ENCODE measurements at regions not wholly inside any gene's neighbourhood (a gene's known extent, or its start where the extent isn't known, plus 50 kb on each side); places are given as distances from the start of the nearest gene placed in this dataset.

DNA sequence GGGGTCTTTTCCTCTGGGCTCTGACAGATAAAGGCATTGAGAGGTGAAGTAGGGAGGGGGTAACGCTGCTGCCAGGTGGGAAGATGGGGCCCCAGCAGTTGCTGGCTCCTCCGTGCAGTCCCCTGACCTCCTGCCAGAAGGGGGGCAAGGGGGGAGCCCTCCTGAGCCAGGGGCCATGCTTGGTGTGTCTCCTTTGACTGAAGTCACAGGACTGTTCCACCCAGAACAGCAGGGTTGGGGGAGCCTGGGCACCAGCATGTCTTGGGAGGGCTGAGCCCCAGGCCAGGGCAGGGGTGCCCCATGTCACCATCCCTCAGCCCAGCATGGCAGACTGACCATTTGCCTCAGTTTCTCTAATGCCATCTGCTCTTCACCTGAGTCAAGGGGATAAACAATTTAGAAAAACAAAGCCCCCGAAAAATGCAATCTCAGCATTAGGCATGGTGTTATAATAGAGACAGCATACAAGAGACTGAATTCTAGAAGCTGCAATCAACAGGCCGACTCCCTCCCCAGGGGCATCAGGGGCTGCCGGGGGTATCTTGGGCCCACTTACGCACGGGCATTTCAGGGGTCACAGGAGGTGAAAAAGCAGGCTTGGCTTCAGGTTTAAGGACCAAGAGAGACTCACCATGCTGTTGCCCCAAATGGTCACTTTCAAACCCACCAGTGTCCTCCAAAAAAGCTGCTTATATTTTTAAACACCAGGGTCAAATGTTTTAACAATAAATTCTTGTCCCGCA, 108.6 kb upstream of the GPR26 start:
- no peak overlapping the region for H3K4me3 ChIP-seq (ENCODE audit: low read length)
- Mint-ChIP-seq H3K27ac (no peak overlapping the region), H3K36me3 (no peaks in the 10 kb centered on the region), H3K27me3 (peaks cover 2 to 25% (median 20%) of the 10 kb centered on the region in 5 donors), H3K9me3 (no peaks in the 10 kb centered on the region), H3K4me1 (peaks cover 0 to 6% (median 0%) of the 10 kb centered on the region in 7 donors), H3K4me3 (no peak overlapping the region)
- DNase-seq (no peak), ATAC-seq (no peak)
- no peaks in the 10 kb centered on the region for H3K36me3 ChIP-seq (ENCODE audit: control insufficient read depth in 2 of 3, insufficient read depth in 3 of 3, low read length in 3 of 3)
- CTCF ChIA-PET = interaction anchor here (0.7 to 1.7 kb wide), 4 partner anchors 256 to 514 kb away, joined by 4 to 10 read pairs (median 4); no protein-coding TSS in a partner anchor
- POLR2A ChIA-PET = interaction anchor here (0.7 kb wide), 1 partner anchor 426 kb away, joined by 3 read pairs; no protein-coding TSS in a partner anchor
- H3K4me1 ChIP-seq (ENCODE audit: control insufficient read depth in 2 of 2, insufficient read depth in 2 of 2, low read length in 2 of 2) = no peaks in the 10 kb centered on the region
- H3K27ac ChIP-seq (ENCODE audit: low read depth, low read length) = no peak overlapping the region
- no peaks in the 10 kb centered on the region for H3K9me3 ChIP-seq (ENCODE audit: control insufficient read depth in 2 of 3, low read length in 3 of 3)
- H3K27me3 ChIP-seq (ENCODE audit: control insufficient read depth in 2 of 2, insufficient read depth in 2 of 2, low read length in 2 of 2) = no peaks in the 10 kb centered on the region
- intact Hi-C loops (cut with micrococcal nuclease) = loop anchor here (2.0 to 5.0 kb wide), 3 partner anchors 855 to 991 kb away; no protein-coding TSS in a partner anchor

DNA sequence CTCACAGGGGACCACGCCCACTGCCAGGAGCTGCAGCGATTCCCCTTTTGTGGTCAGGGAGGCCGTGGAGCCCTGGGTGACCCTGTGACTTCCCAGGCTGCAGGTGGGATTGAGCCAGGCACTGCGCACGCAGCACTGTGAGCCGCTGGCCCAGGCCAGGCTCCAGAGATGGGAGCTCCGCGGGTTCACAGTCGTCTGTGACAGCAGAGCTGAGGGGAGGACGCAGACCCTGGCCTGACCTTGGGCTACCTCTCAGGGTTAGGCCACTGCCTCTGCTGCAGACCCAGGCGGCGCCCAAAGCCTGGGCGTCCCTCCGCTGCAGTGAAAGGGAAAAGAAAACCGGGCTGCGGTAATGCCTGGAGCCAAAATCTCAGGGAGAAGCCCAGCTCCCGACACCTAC, 107.5 kb upstream of the GPR26 start:
- H3K9me3 Mint-ChIP-seq = no peaks in the 10 kb centered on the region
- POLR2A ChIA-PET = no interaction called here
- H3K27me3 Mint-ChIP-seq = peaks cover 3 to 25% (median 20%) of the 10 kb centered on the region in 5 donors
- H3K27ac Mint-ChIP-seq = no peak overlapping the region
- no peaks in the 10 kb centered on the region for H3K36me3 ChIP-seq (ENCODE audit: control insufficient read depth in 2 of 3, insufficient read depth in 3 of 3, low read length in 3 of 3)
- CTCF ChIA-PET = interaction anchor here (0.6 to 1.7 kb wide), 5 partner anchors 42 to 517 kb away, joined by 3 to 10 read pairs (median 3); no protein-coding TSS in a partner anchor
- H3K4me1 ChIP-seq (ENCODE audit: control insufficient read depth in 2 of 2, insufficient read depth in 2 of 2, low read length in 2 of 2) = no peaks in the 10 kb centered on the region
- ATAC-seq = no peak
- H3K36me3 Mint-ChIP-seq = no peaks in the 10 kb centered on the region
- peaks cover 0 to 6% (median 0%) of the 10 kb centered on the region in 7 donors for H3K4me1 Mint-ChIP-seq
- H3K9me3 ChIP-seq (ENCODE audit: control insufficient read depth in 2 of 3, low read length in 3 of 3) = no peaks in the 10 kb centered on the region
- H3K27me3 ChIP-seq (ENCODE audit: control insufficient read depth in 2 of 2, insufficient read depth in 2 of 2, low read length in 2 of 2) = no peaks in the 10 kb centered on the region
- no peak overlapping the region for H3K27ac ChIP-seq (ENCODE audit: low read depth, low read length)
- no peak for DNase-seq
- H3K4me3 ChIP-seq (ENCODE audit: low read length) = no peak overlapping the region
- intact Hi-C loops (cut with micrococcal nuclease) = loop anchor here (1.0 to 5.0 kb wide), 6 partner anchors 425 to 992 kb away; no protein-coding TSS in a partner anchor
- no peak overlapping the region for H3K4me3 Mint-ChIP-seq

DNA sequence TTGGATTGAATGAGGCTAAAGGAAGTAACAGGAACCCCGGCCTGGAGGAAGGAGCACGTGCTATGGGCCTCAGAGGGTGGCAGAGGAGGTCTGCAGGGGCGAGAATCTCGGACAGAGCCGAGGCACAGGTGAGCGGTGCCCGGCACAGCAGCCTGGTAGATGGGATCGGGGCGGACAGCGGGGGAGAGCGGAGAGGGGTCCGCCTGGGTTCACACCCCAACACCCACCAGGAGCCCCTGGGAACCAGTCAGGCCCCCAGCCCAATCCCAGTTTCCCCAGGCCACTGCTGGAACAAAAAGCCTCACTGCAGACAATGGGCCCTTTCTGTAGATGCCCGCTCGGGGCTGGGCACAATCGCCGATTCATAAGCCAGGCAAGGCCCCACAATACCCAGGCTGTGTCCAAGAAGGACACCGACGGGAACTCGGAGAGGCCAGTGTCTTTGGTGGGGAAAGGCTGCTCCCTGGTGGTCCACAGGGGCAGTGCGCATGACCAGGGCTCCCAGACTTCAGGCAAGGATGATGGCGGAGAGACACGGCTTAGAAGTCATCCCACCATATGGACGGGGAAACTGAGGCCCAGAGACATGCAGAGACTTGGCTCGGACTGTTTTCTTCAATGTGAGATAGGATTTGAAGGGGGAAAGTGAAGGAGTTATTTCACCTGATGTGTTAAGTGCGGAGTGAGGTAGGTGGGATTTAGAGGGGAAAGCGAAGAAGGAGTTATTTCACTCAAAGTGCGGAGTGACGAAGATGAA, 106.9 kb upstream of the GPR26 start:
- intact Hi-C loops (cut with micrococcal nuclease) = loop anchor here (1.0 to 5.0 kb wide), 6 partner anchors 426 to 992 kb away; no protein-coding TSS in a partner anchor
- H3K27me3 ChIP-seq (ENCODE audit: control insufficient read depth in 2 of 2, insufficient read depth in 2 of 2, low read length in 2 of 2) = no peaks in the 10 kb centered on the region

DNA sequence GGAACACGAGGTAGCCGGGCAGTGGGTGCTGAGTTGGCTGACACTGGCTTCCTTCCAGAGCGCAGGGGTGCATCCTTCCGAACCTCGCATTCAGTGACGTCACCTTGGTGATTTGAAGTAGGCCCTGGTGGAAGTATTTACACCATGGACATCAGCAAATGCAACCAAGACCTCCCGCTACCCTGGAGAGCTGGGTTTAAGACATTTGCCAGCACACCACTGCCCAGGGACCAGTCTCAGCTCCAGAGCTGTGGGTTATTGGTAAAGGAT, 106.4 kb upstream of the GPR26 start:
- peaks cover 3 to 22% (median 20%) of the 10 kb centered on the region in 5 donors for H3K27me3 Mint-ChIP-seq
- POLR2A ChIA-PET = no interaction called here
- H3K36me3 Mint-ChIP-seq = no peaks in the 10 kb centered on the region
- H3K4me3 ChIP-seq (ENCODE audit: low read length) = no peak overlapping the region
- H3K27ac Mint-ChIP-seq = no peak overlapping the region
- no peaks in the 10 kb centered on the region for H3K9me3 ChIP-seq (ENCODE audit: control insufficient read depth in 2 of 3, low read length in 3 of 3)
- no peak for ATAC-seq
- intact Hi-C loops (cut with micrococcal nuclease) = loop anchor here (1.0 to 5.0 kb wide), 6 partner anchors 426 to 993 kb away; no protein-coding TSS in a partner anchor
- no peaks in the 10 kb centered on the region for H3K27me3 ChIP-seq (ENCODE audit: control insufficient read depth in 2 of 2, insufficient read depth in 2 of 2, low read length in 2 of 2)
- H3K36me3 ChIP-seq (ENCODE audit: control insufficient read depth in 2 of 3, insufficient read depth in 3 of 3, low read length in 3 of 3) = no peaks in the 10 kb centered on the region
- no peak for DNase-seq
- no peaks in the 10 kb centered on the region for H3K4me1 ChIP-seq (ENCODE audit: control insufficient read depth in 2 of 2, insufficient read depth in 2 of 2, low read length in 2 of 2)
- peaks cover 0 to 6% (median 0%) of the 10 kb centered on the region in 7 donors for H3K4me1 Mint-ChIP-seq
- no peaks in the 10 kb centered on the region for H3K9me3 Mint-ChIP-seq
- CTCF ChIA-PET = interaction anchor here (1.0 kb wide), 1 partner anchor 513 kb away, joined by 3 read pairs; no protein-coding TSS in a partner anchor
- no peak overlapping the region for H3K27ac ChIP-seq (ENCODE audit: low read depth, low read length)
- no peak overlapping the region for H3K4me3 Mint-ChIP-seq

More for the DNA sequence above, 106.9 kb upstream of the GPR26 start:
- Mint-ChIP-seq H3K4me3 (no peak overlapping the region), H3K27me3 (peaks cover 3 to 23% (median 20%) of the 10 kb centered on the region in 5 donors), H3K9me3 (no peaks in the 10 kb centered on the region), H3K4me1 (peaks cover 0 to 6% (median 0%) of the 10 kb centered on the region in 7 donors), H3K36me3 (no peaks in the 10 kb centered on the region), H3K27ac (peak overlapping the region in 1 of 9 donors; percentile 20)
- ATAC-seq (peak; percentile 78), DNase-seq (peak; percentile 31 to 76 (median 49))
- CTCF ChIA-PET = interaction anchor here (0.6 to 1.7 kb wide), 4 partner anchors 41 to 517 kb away, joined by 3 to 10 read pairs (median 3); no protein-coding TSS in a partner anchor
- POLR2A ChIA-PET = no interaction called here
- H3K27ac ChIP-seq (ENCODE audit: low read depth, low read length) = no peak overlapping the region
- no peaks in the 10 kb centered on the region for H3K9me3 ChIP-seq (ENCODE audit: control insufficient read depth in 2 of 3, low read length in 3 of 3)
- no peaks in the 10 kb centered on the region for H3K4me1 ChIP-seq (ENCODE audit: control insufficient read depth in 2 of 2, insufficient read depth in 2 of 2, low read length in 2 of 2)
- no peaks in the 10 kb centered on the region for H3K36me3 ChIP-seq (ENCODE audit: control insufficient read depth in 2 of 3, insufficient read depth in 3 of 3, low read length in 3 of 3)
- H3K4me3 ChIP-seq (ENCODE audit: low read length) = no peak overlapping the region

DNA sequence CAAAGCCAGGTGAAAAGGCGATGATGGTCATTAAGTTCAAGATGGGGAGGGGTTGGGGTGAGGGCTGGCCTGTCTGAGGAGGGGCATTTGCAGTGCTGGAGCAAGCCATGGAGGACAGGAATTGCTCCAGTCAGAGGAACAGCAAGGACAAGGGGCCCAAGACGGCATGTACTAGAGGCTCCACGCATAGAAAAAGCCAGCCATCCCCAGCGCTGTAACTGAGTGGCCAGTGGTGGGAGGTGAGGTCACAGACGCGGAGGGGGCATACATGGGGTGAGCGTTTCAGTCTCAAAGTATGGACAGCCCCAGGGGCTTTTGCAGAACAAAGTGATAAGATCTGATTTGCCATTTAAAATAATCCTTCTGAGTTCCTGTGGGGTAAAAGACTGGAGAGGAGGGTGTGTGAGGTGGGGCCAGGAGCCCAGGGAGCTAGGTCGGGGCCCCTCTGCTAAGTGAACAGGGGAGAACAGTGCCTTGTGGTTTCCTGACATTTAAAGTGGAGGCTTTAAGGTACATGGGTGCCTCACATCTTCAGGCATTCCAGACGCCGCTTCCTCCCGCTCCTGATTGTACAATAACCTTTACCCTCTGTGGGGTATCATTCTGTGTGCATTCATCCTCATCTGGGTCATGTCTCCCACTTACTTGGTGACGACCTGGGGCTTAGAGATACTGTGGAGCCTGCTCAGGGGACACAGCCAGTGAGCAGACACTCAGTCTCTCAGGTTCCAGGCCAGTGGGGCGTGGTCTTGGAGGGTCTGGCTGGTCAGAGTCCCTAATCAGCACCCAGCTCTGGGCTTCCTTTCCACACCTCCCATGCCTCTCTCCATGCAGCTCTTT, 105.6 kb upstream of the GPR26 start:
- no peaks in the 10 kb centered on the region for H3K9me3 ChIP-seq (ENCODE audit: control insufficient read depth in 2 of 3, low read length in 3 of 3)
- H3K4me1 ChIP-seq (ENCODE audit: control insufficient read depth in 2 of 2, insufficient read depth in 2 of 2, low read length in 2 of 2) = no peaks in the 10 kb centered on the region
- Mint-ChIP-seq H3K9me3 (no peaks in the 10 kb centered on the region), H3K36me3 (no peaks in the 10 kb centered on the region), H3K4me1 (peaks cover 0 to 6% (median 0%) of the 10 kb centered on the region in 7 donors), H3K4me3 (no peak overlapping the region), H3K27me3 (peaks cover 3 to 22% (median 18%) of the 10 kb centered on the region in 5 donors), H3K27ac (no peak overlapping the region)
- no peaks in the 10 kb centered on the region for H3K27me3 ChIP-seq (ENCODE audit: control insufficient read depth in 2 of 2, insufficient read depth in 2 of 2, low read length in 2 of 2)
- H3K4me3 ChIP-seq (ENCODE audit: low read length) = no peak overlapping the region
- ATAC-seq = no peak
- ChIA-PET CTCF (interaction anchor here (1.0 to 1.1 kb wide), 2 partner anchors 514 to 520 kb away, joined by 3 read pairs; no protein-coding TSS in a partner anchor), POLR2A (interaction anchor here (0.6 kb wide), 1 partner anchor 299 kb away, joined by 3 read pairs; no protein-coding TSS in a partner anchor)
- intact Hi-C loops (cut with micrococcal nuclease) = no loop called here
- no peak overlapping the region for H3K27ac ChIP-seq (ENCODE audit: low read depth, low read length)
- H3K36me3 ChIP-seq (ENCODE audit: control insufficient read depth in 2 of 3, insufficient read depth in 3 of 3, low read length in 3 of 3) = no peaks in the 10 kb centered on the region
- DNase-seq = no peak

DNA sequence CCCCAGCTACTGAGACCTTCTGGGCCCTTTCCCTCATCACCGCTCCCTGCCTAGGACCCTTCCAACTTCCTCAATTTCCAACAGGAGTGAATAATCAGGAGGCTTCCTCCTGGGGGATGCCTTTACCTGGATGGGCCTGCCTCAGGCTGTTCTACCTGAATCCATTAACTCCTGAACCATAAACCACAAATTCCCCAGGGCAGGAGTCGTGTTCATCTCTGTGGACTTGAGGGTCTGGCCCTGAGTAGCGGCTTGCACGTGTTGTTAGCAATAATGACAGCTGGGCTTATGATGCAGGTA, 105.1 kb upstream of the GPR26 start:
- DNase-seq = no peak
- H3K4me1 Mint-ChIP-seq = peaks cover 0 to 6% (median 0%) of the 10 kb centered on the region in 7 donors
- ChIA-PET POLR2A (no interaction called here), CTCF (interaction anchor here (1.1 kb wide), 1 partner anchor 520 kb away, joined by 3 read pairs; no protein-coding TSS in a partner anchor)
- Histone ChIP-seq H3K27me3 (ENCODE audit: control insufficient read depth in 2 of 2, insufficient read depth in 2 of 2, low read length in 2 of 2) (no peaks in the 10 kb centered on the region), H3K36me3 (ENCODE audit: control insufficient read depth in 2 of 3, insufficient read depth in 3 of 3, low read length in 3 of 3) (no peaks in the 10 kb centered on the region), H3K4me1 (ENCODE audit: control insufficient read depth in 2 of 2, insufficient read depth in 2 of 2, low read length in 2 of 2) (no peaks in the 10 kb centered on the region), H3K9me3 (ENCODE audit: control insufficient read depth in 2 of 3, low read length in 3 of 3) (no peaks in the 10 kb centered on the region), H3K4me3 (ENCODE audit: low read length) (no peak overlapping the region), H3K27ac (ENCODE audit: low read depth, low read length) (no peak overlapping the region)
- H3K27me3 Mint-ChIP-seq = peaks cover 3 to 21% (median 18%) of the 10 kb centered on the region in 5 donors
- no peak for ATAC-seq
- no peak overlapping the region for H3K4me3 Mint-ChIP-seq
- H3K36me3 Mint-ChIP-seq = no peaks in the 10 kb centered on the region
- intact Hi-C loops (cut with micrococcal nuclease) = no loop called here
- H3K9me3 Mint-ChIP-seq = no peaks in the 10 kb centered on the region
- H3K27ac Mint-ChIP-seq = no peak overlapping the region

All from naive thymus-derived CD4-positive, alpha-beta T cell (primary cell).